ENCODE measurements at regions not wholly inside any gene's neighbourhood (a gene's known extent, or its start where the extent isn't known, plus 50 kb on each side); places are given as distances from the start of the nearest gene placed in this dataset.
"Not testable (repeated sequence)": the region's sequence is repeated elsewhere in the genome, so short reads cannot be mapped to it uniquely, and the experiment has no call there.

GRCh38 chr16:29578898-29579297 is 72.7 kb upstream of the NPIPB12 start:
- H3K4me3 Mint-ChIP-seq; H3K36me3 Mint-ChIP-seq; H3K27ac Mint-ChIP-seq; ATAC-seq (ENCODE audit: low read depth); DNase-seq (ENCODE audit: low spot score in 2 of 2); H3K4me1 Mint-ChIP-seq; H3K27me3 Mint-ChIP-seq; H3K9me3 Mint-ChIP-seq: not testable (repeated sequence)

GRCh38 chr16:29581764-29582163 is 75.6 kb upstream of the NPIPB12 start:
- not testable (repeated sequence) for H3K4me1 Mint-ChIP-seq; H3K36me3 Mint-ChIP-seq; H3K4me3 Mint-ChIP-seq; DNase-seq (ENCODE audit: low spot score in 2 of 2); H3K9me3 Mint-ChIP-seq; H3K27ac Mint-ChIP-seq; H3K27me3 Mint-ChIP-seq; ATAC-seq (ENCODE audit: low read depth)

- not testable (repeated sequence) for H3K36me3 Mint-ChIP-seq; H3K9me3 Mint-ChIP-seq; H3K4me3 Mint-ChIP-seq; ATAC-seq (ENCODE audit: low read depth); H3K27me3 Mint-ChIP-seq
- Mint-ChIP-seq H3K27ac (peak overlapping the region; percentile 28), H3K4me1 (peaks cover 19% of the 10 kb centered on the region)
- peak in 1 of 2 donors; percentile 11 for DNase-seq (ENCODE audit: low spot score in 2 of 2)
Observed at GRCh38 chr16:29591919-29592318, 71.1 kb upstream of the SPN start.

- peak in 1 of 2 donors; percentile 50 for DNase-seq (ENCODE audit: low spot score in 2 of 2)
- ATAC-seq (ENCODE audit: low read depth) = peak; percentile 60
- H3K9me3 Mint-ChIP-seq, H3K27me3 Mint-ChIP-seq, H3K36me3 Mint-ChIP-seq: not testable (repeated sequence)
- Mint-ChIP-seq H3K4me3 (peak overlapping the region; percentile 94), H3K27ac (peak overlapping the region; percentile 93), H3K4me1 (peaks cover 17% of the 10 kb centered on the region)
Observed at GRCh38 chr16:29594269-29594925, 68.7 kb upstream of the SPN start.

DNA sequence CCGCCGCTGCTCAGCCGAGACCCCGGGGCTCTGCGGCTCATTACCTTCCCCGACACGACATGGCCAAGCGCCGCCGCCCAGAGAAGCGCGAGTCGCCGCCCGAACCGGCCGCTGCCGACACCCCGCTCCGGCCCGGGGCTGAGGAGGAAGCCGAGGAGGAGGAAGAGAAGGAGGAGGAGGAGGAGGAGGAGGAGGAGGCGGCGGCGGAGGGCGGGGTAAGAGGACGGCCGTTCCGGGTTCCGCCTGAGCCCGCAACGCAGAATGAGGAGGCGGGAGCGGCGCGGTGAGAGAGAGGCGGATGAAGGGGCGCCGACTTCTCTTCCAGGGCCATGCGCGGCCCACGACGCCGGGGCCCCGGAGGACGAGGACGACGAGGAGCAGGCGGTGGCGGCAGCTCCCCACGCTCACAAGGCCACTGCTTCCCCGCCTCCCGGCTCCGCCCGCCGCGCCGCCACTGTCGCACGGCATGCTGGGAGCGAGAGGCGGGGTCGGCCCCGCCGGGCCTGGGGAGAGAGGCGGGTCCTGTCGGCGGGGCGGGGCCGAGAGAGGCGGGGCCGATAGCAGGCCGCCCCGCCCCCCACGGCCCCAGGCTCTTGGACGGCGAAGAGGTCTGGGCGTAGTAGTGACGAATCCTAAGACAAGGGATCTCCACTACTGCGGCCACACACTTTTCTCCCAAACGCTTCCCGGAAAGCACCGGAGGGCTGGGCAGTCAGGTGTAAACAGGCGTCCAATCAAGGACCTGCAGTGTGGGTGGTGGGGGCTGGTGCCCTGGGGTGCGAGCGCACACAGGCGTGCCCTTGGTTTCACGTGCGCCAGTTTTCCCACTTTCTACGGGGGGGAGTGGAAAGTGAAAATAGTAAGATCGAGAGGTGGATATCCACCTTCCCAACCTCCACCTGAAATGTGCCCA is 67.9 kb upstream of the SPN start:
- H3K27me3 Mint-ChIP-seq, H3K36me3 Mint-ChIP-seq, H3K9me3 Mint-ChIP-seq: not testable (repeated sequence)
- H3K4me3 Mint-ChIP-seq = peak overlapping the region; percentile 85
- H3K27ac Mint-ChIP-seq = peak overlapping the region; percentile 93
- peak; percentile 74 for ATAC-seq (ENCODE audit: low read depth)
- H3K4me1 Mint-ChIP-seq = peaks cover 19% of the 10 kb centered on the region
- peak; percentile 89 for DNase-seq (ENCODE audit: low spot score in 2 of 2)

- DNase-seq (ENCODE audit: low spot score in 2 of 2); H3K4me3 Mint-ChIP-seq; H3K27ac Mint-ChIP-seq; H3K27me3 Mint-ChIP-seq; H3K36me3 Mint-ChIP-seq; H3K9me3 Mint-ChIP-seq; ATAC-seq (ENCODE audit: low read depth): not testable (repeated sequence)
- H3K4me1 Mint-ChIP-seq = peaks cover 19% of the 10 kb centered on the region
Observed at GRCh38 chr16:29597030-29597429, 66.0 kb upstream of the SPN start.

DNA sequence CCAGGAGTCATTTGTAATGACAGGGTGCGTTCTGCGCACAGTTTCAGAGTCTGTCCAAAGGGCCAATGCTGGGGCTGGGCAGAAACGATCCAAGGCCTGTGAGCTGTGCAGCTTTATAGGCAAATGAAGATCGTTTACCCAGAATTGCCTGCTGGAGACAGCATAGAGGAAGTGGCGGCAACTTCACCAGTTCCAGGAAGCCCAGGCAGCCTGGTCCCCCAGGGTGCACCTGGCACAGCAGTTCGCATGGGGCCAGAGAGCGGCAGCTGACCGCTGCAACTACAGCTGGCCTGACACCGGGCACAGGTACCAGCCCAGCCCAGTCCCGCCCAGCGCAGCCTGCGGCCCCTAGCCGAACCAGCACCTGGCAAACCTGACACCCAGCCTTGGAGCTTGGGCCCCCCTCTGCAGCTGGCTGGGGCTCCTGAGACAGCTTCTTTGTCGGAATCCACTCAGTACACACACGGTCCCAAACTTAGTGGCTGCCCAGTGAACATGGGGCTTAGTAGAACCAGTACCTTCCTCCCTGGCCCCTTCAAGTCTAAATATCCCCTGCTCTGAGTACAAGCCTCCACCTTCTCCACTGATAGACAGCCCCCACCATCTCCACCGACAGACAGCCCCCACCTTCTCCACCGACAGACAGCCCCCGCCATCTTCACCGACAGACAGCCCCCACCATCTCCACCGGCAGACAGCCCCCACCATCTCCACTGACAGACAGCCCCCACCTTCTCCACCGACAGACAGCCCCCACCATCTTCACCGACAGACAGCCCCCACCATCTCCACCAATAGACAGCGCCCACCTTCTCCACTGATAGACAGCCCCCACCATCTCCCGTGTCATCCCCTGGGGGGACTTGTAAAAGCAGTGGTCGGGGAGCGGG is 62.7 kb upstream of the SPN start:
- H3K4me1 Mint-ChIP-seq = peaks cover 14% of the 10 kb centered on the region
- H3K9me3 Mint-ChIP-seq, H3K36me3 Mint-ChIP-seq, H3K27me3 Mint-ChIP-seq: not testable (repeated sequence)
- ATAC-seq (ENCODE audit: low read depth) = peak; percentile 68
- DNase-seq (ENCODE audit: low spot score in 2 of 2) = peak; percentile 59
- peak overlapping the region; percentile 88 for H3K27ac Mint-ChIP-seq
- H3K4me3 Mint-ChIP-seq = peak overlapping the region; percentile 85

DNA sequence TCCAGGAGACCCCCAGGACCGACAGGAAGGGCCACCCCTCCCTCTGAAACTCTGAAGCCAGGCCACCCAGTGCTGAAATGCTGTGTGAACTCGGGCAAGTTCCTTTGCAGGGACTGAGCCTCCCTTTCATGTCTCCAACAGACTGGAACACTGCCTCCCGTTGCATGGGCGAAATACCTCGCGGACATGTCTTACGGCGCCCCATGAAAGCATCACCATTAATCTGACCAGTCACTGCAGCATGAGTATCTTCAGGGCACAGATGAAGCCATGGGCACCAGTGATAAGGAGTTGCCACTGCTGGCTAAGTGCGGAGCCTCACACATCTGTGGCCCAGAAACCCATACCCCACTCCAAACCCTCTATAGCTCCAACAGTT is 60.8 kb upstream of the SPN start:
- H3K36me3 Mint-ChIP-seq, H3K27ac Mint-ChIP-seq: not testable (repeated sequence)
- H3K4me1 Mint-ChIP-seq = peaks cover 11% of the 10 kb centered on the region

DNA sequence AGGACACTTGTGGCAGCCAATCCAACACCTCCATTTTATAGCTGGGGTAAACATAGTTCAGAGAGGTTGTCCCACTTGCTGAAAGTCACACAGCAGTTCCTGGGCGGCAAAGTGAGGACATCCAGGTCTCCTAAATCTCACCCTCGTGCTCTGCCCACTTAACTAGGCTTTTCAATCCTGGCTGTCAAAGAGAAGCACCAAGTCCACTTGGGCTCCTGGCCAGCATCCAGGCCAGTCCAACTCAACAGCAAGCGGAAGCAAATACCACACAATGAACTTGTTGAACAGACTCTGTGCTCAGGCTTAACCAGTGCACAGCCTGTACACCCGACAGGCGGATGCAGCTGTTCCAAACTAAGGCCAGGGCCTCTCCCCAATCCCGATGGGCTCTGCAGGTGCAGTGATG is 60.4 kb upstream of the SPN start:
- not testable (repeated sequence) for H3K9me3 Mint-ChIP-seq; H3K27ac Mint-ChIP-seq; H3K4me3 Mint-ChIP-seq; H3K27me3 Mint-ChIP-seq; H3K36me3 Mint-ChIP-seq; DNase-seq (ENCODE audit: low spot score in 2 of 2); ATAC-seq (ENCODE audit: low read depth)
- H3K4me1 Mint-ChIP-seq = peaks cover 14% of the 10 kb centered on the region

More for the DNA sequence above, 60.8 kb upstream of the SPN start:
- DNase-seq (ENCODE audit: low spot score in 2 of 2); ATAC-seq (ENCODE audit: low read depth); H3K9me3 Mint-ChIP-seq; H3K4me3 Mint-ChIP-seq; H3K27me3 Mint-ChIP-seq: not testable (repeated sequence)

DNA sequence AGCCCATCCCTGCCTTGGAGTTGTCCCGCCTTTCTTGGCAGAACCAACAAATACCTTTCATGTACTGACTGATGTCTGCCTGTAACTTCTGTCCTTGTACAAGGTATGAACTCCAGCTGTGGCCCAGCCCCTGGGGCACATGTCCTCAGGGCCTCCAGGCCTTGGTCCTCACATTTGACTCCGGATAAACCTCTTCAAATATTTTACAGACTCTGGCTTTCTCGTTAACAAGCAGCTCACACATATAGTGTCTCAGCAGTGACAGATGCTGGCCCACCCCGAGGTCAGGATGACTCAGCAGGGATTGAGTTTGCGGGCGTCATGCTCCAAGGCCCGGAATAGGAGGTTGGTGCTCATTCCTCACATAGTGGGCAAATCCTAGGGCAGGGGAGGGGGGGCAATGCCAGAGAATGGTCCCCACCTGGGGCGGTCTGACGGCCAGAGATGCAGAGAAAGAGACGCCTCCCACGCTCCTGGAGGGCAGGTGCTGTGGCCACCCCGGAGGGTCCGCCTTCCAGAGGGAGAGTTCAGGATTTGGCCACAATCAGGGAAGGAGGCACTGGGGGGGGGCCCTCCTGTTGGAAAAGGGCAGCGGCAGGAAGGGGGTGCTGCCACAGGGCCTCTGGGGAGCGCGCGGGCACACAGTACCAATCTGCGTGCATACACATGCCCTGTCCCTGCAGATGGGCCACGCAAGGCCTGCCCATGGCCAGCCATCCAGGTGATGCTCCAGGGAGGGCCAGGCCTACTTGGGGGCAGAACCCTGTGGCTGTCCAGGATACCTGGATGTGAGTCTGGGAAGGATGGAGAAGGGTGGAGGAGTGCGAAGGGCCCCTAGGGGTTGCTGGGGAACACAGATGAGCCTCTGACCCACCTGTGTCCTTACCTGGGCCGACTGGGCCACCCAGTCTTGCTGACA is 58.2 kb upstream of the SPN start:
- not testable (repeated sequence) for H3K4me3 Mint-ChIP-seq; H3K9me3 Mint-ChIP-seq; DNase-seq (ENCODE audit: low spot score in 2 of 2); H3K36me3 Mint-ChIP-seq; H3K27me3 Mint-ChIP-seq; ATAC-seq (ENCODE audit: low read depth); H3K27ac Mint-ChIP-seq
- H3K4me1 Mint-ChIP-seq = peaks cover 14% of the 10 kb centered on the region

GRCh38 chr16:29605593-29606205 is 57.3 kb upstream of the SPN start:
- not testable (repeated sequence) for H3K36me3 Mint-ChIP-seq; DNase-seq (ENCODE audit: low spot score in 2 of 2); ATAC-seq (ENCODE audit: low read depth); H3K9me3 Mint-ChIP-seq; H3K4me3 Mint-ChIP-seq; H3K27me3 Mint-ChIP-seq; H3K27ac Mint-ChIP-seq
- H3K4me1 Mint-ChIP-seq = peaks cover 11% of the 10 kb centered on the region

- ATAC-seq (ENCODE audit: low read depth) = peak; percentile 76
- H3K9me3 Mint-ChIP-seq, H3K36me3 Mint-ChIP-seq, H3K27me3 Mint-ChIP-seq: not testable (repeated sequence)
- Mint-ChIP-seq H3K4me3 (peak overlapping the region; percentile 46), H3K27ac (peak overlapping the region; percentile 46), H3K4me1 (peaks cover 12% of the 10 kb centered on the region)
- peak in 1 of 2 donors; percentile 51 for DNase-seq (ENCODE audit: low spot score in 2 of 2)
Observed at GRCh38 chr16:29606669-29607427, 56.2 kb upstream of the SPN start.

All from memory B cell (primary cell).